OCI-LY7 (cell line): ENCODE measurements at regions not wholly inside any gene's neighbourhood (a gene's known extent, or its start where the extent isn't known, plus 50 kb on each side); places are given as distances from the start of the nearest gene placed in this dataset.

Source experiments
- BruUV-seq: library from RNA; stranded (reverse); fragments of 400-500 nt; replicated peaks from 2 replicates; lab custom pipeline; 2021; lab: Mats Ljungman, UMichigan
- CTCF ChIA-PET: fragments of 300-600 bp; sonication (Branson Sonifier 250); formaldehyde crosslinking; loops from one replicate; lab custom pipeline; 2022; ENCODE audit warnings: antibody characterized with exemption; ENCODE audit not compliant: unreplicated experiment; lab: Charles Lee
- POLR2A ChIA-PET: fragments of 300-600 bp; sonication (Branson Sonifier 250); formaldehyde crosslinking; loops from one replicate; lab custom pipeline; 2022; ENCODE audit warnings: antibody characterized with exemption; lab: Charles Lee
- DNase-seq: peaks from one replicate; pipeline ENCODE4 v3.0.0-alpha.2; 2015; ENCODE audit warnings: low spot score
- H2AFZ ChIP-seq: fragments of 200-600 bp; sonication (generic), shearing (Covaris generic); 2 replicates; pipeline ENCODE4 v1.6.1; 2014; ENCODE audit warnings: mild to moderate bottlenecking, antibody characterized with exemption, low read length, moderate library complexity
- H3K27ac ChIP-seq: fragments of 200-600 bp; sonication (generic); 2 replicates; pipeline ENCODE4 v1.5.1; 2014; ENCODE audit warnings: mixed run types, low read depth, mild to moderate bottlenecking, moderate library complexity, low read length, inconsistent platforms; ENCODE audit not compliant: poor library complexity, severe bottlenecking
- H3K36me3 ChIP-seq: fragments of 200-600 bp; sonication (generic); 2 replicates; pipeline ENCODE4 v1.6.1; 2014; ENCODE audit warnings: mild to moderate bottlenecking, antibody characterized with exemption, low read length, moderate library complexity, mixed read lengths; ENCODE audit not compliant: insufficient read depth
- H3K4me1 ChIP-seq: fragments of 200-600 bp; sonication (generic); 2 replicates; pipeline ENCODE4 v1.5.1; 2014; ENCODE audit warnings: mild to moderate bottlenecking, low read length; ENCODE audit not compliant: insufficient read depth, poor library complexity, severe bottlenecking
- H3K4me2 ChIP-seq: fragments of 200-600 bp; sonication (generic); 2 replicates; pipeline ENCODE4 v1.6.1; 2014; ENCODE audit warnings: mild to moderate bottlenecking, low read length
- H3K4me3 ChIP-seq: fragments of 200-600 bp; sonication (generic); 2 replicates; pipeline ENCODE4 v1.5.1; 2014; ENCODE audit warnings: mild to moderate bottlenecking, low read depth, low read length; ENCODE audit not compliant: poor library complexity, severe bottlenecking
- H3K79me2 ChIP-seq: fragments of 200-600 bp; sonication (generic); 2 replicates; pipeline ENCODE4 v1.6.1; 2016; ENCODE audit warnings: low read depth, mild to moderate bottlenecking, low read length, moderate library complexity, mixed read lengths; ENCODE audit not compliant: insufficient read depth
- H3K9me2 ChIP-seq: fragments of 200-600 bp; sonication (generic); 2 replicates; pipeline ENCODE4 v1.6.1; 2016; ENCODE audit warnings: mild to moderate bottlenecking, low read length, mixed read lengths; ENCODE audit not compliant: insufficient read depth
- H3K9me3 ChIP-seq: fragments of 200-600 bp; sonication (generic); 2 replicates; pipeline ENCODE4 v1.6.1; 2014; ENCODE audit warnings: mild to moderate bottlenecking, mixed run types, low read length, mixed read lengths
- H4K20me1 ChIP-seq: fragments of 200-600 bp; sonication (generic); 2 replicates; pipeline ENCODE4 v1.6.1; 2014; ENCODE audit warnings: mild to moderate bottlenecking, antibody characterized with exemption, low read length, moderate library complexity, mixed read lengths; ENCODE audit not compliant: insufficient read depth
- EZH2phosphoT487 ChIP-seq: fragments of 200-600 bp; sonication (generic); IDR thresholded peaks from 2 replicates; pipeline ENCODE4 v1.6.1; 2018; ENCODE audit warnings: low read depth, borderline replicate concordance, mild to moderate bottlenecking, mixed run types, antibody characterized with exemption, low read length, moderate library complexity, mixed read lengths
- intact Hi-C: fragments of 100-400 bp; cut with micrococcal nuclease; formaldehyde crosslinking; loops from one replicate; pipeline ENCODE4 v1.10.0; 2022; ENCODE audit not compliant: unreplicated experiment
- TF ChIP-seq, protein P1 (sequence below): fragments of 200-600 bp; sonication (generic); conservative IDR thresholded peaks from 2 replicates; pipeline ENCODE4 v1.5.1; 2014; ENCODE audit warnings: mild to moderate bottlenecking, antibody characterized with exemption, low read length, moderate library complexity, mixed read lengths

DNA sequence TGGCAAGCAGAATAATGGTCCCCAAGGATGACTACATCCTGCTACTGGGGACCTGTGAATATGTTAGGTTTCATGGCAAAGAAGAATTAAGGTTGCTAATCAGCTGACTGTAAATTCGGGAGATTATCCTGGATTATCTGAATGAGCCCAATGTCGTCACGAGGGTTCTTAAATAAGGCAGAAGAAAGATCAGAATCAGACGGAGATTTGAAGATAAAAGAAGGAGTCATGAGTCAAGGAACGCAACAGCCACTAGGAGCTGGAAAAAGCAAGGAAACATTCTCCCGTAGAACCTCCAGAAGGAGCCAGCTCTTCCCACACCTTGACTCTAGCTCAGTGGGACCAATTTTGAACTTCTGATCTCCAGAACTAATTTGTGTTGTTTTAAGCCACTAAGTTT lies 82.9 kb upstream of the APBB1IP start:
- H2AFZ ChIP-seq: no peak overlapping the region
- no peak overlapping the region for H3K4me3 ChIP-seq
- intact Hi-C loops: no loop called here
- CTCF ChIA-PET: no interaction called here
- H3K4me2 ChIP-seq: no peak overlapping the region
- H3K36me3 ChIP-seq: no peaks in the 10 kb centered on the region
- no peak for DNase-seq
- POLR2A ChIA-PET: no interaction called here
- no peaks in the 10 kb centered on the region for H4K20me1 ChIP-seq
- H3K27ac ChIP-seq: no peak overlapping the region
- no peaks in the 10 kb centered on the region for H3K9me2 ChIP-seq
- no TSS peak for BruUV-seq
- TF ChIP-seq, protein P1, sequence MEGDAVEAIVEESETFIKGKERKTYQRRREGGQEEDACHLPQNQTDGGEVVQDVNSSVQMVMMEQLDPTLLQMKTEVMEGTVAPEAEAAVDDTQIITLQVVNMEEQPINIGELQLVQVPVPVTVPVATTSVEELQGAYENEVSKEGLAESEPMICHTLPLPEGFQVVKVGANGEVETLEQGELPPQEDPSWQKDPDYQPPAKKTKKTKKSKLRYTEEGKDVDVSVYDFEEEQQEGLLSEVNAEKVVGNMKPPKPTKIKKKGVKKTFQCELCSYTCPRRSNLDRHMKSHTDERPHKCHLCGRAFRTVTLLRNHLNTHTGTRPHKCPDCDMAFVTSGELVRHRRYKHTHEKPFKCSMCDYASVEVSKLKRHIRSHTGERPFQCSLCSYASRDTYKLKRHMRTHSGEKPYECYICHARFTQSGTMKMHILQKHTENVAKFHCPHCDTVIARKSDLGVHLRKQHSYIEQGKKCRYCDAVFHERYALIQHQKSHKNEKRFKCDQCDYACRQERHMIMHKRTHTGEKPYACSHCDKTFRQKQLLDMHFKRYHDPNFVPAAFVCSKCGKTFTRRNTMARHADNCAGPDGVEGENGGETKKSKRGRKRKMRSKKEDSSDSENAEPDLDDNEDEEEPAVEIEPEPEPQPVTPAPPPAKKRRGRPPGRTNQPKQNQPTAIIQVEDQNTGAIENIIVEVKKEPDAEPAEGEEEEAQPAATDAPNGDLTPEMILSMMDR: no peak
- TF ChIP-seq EZH2phosphoT487: no peak
- H3K79me2 ChIP-seq: no peaks in the 10 kb centered on the region
- H3K9me3 ChIP-seq: no peaks in the 10 kb centered on the region
- H3K4me1 ChIP-seq: peaks cover 13% of the 10 kb centered on the region

DNA sequence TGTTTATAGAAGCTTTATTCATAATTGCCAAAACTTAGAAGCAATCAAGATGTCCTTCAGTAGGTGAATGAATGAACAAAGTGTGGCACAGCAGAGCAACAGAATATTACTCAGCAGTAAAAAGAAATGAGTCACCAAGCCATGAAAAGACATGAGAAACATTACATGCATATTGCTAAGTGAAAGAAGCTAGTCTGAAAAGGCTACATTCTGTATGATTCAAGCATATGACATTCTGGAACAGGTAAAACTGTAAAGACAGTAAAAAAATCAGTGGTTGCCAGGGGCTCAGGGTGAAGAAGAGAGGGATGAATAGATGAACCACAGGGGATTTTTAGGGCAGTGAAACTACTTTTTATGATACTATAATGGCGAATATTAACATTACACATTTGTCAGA lies 80.9 kb upstream of the APBB1IP start:
- no peak overlapping the region for H3K27ac ChIP-seq
- no peak overlapping the region for H2AFZ ChIP-seq
- TF ChIP-seq, protein P1: no peak
- no peak for TF ChIP-seq EZH2phosphoT487
- intact Hi-C loops: no loop called here
- H3K79me2 ChIP-seq: no peaks in the 10 kb centered on the region
- ChIA-PET CTCF (no interaction called here), POLR2A (no interaction called here)
- H3K9me2 ChIP-seq: no peaks in the 10 kb centered on the region
- peaks cover 27% of the 10 kb centered on the region for H3K4me1 ChIP-seq
- H3K4me3 ChIP-seq: no peak overlapping the region
- no peaks in the 10 kb centered on the region for H3K36me3 ChIP-seq
- H3K9me3 ChIP-seq: no peaks in the 10 kb centered on the region
- no TSS peak for BruUV-seq
- H4K20me1 ChIP-seq: no peaks in the 10 kb centered on the region
- no peak for DNase-seq
- H3K4me2 ChIP-seq: no peak overlapping the region

DNA sequence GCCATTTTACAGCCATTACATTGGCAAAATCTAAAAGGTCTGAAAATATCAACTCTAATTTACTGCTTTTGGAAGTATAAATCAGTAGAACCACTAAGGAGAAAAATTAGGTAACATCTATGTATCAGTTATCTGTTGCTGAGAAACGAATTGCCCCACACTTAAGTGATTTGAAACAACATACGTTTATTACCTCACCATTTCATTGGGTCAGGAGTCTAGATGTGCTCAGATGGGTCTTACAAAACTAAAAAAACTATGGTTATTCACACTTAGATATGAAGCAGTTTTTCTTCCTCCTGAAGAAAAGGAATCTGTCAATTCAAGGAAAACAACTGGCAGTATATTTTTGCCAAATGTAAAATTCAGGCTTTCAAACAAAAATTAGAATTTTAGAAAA lies 80.1 kb upstream of the APBB1IP start:
- no peak for TF ChIP-seq EZH2phosphoT487
- TF ChIP-seq, protein P1: no peak
- no peaks in the 10 kb centered on the region for H3K79me2 ChIP-seq
- no peaks in the 10 kb centered on the region for H3K9me2 ChIP-seq
- no peaks in the 10 kb centered on the region for H4K20me1 ChIP-seq
- H3K27ac ChIP-seq: no peak overlapping the region
- no peak overlapping the region for H3K4me3 ChIP-seq
- no peaks in the 10 kb centered on the region for H3K36me3 ChIP-seq
- DNase-seq: no peak
- peaks cover 25% of the 10 kb centered on the region for H3K4me1 ChIP-seq
- ChIA-PET CTCF (no interaction called here), POLR2A (no interaction called here)
- no peaks in the 10 kb centered on the region for H3K9me3 ChIP-seq
- no TSS peak for BruUV-seq
- no peak overlapping the region for H2AFZ ChIP-seq
- intact Hi-C loops: no loop called here
- no peak overlapping the region for H3K4me2 ChIP-seq
